NCI-H2107 (cell line): ENCODE measurements at regions not wholly inside any gene's neighbourhood (a gene's known extent, or its start where the extent isn't known, plus 50 kb on each side); places are given as distances from the start of the nearest gene placed in this dataset.

Experiments used
- DNase-seq: peaks from one replicate; lab custom pipeline; 2025; lab: John Stamatoyannopoulos, UW

GRCh38 chr5:145246379-145246778, 588.8 kb downstream of the PRELID2 start:
- DNase-seq: no peak

- DNase-seq: no peak
Measured at GRCh38 chr5:145245354-145245753, 589.8 kb downstream of the PRELID2 start.

GRCh38 chr5:145244788-145245187, 590.4 kb downstream of the PRELID2 start:
- DNase-seq: no peak

- no peak for DNase-seq
Measured at GRCh38 chr5:145244251-145244650, 590.9 kb downstream of the PRELID2 start.

GRCh38 chr5:145243016-145243415, 592.1 kb downstream of the PRELID2 start:
- no peak for DNase-seq

GRCh38 chr5:145242551-145242950, 592.6 kb downstream of the PRELID2 start:
- no peak for DNase-seq

GRCh38 chr5:145237843-145238242, 597.3 kb downstream of the PRELID2 start:
- DNase-seq: peak; percentile 50

- no peak for DNase-seq
Measured at GRCh38 chr5:145236983-145237382, 598.2 kb downstream of the PRELID2 start.

- DNase-seq: no peak
Measured at GRCh38 chr5:145236127-145236526, 599.0 kb downstream of the PRELID2 start.

- no peak for DNase-seq
Measured at GRCh38 chr5:145233461-145233860, 601.7 kb downstream of the PRELID2 start.

GRCh38 chr5:145230781-145231180, 604.4 kb downstream of the PRELID2 start:
- no peak for DNase-seq

- DNase-seq: no peak
Measured at GRCh38 chr5:145228564-145228963, 606.6 kb downstream of the PRELID2 start.

- DNase-seq: no peak
Measured at GRCh38 chr5:145227881-145228280, 607.3 kb downstream of the PRELID2 start.

GRCh38 chr5:145226726-145227125, 608.4 kb downstream of the PRELID2 start:
- DNase-seq: no peak

GRCh38 chr5:145225529-145225928, 609.6 kb downstream of the PRELID2 start:
- no peak for DNase-seq

- DNase-seq: no peak
Measured at GRCh38 chr5:145223582-145223981, 611.6 kb downstream of the PRELID2 start.

- DNase-seq: no peak
Measured at GRCh38 chr5:145222622-145223021, 612.5 kb downstream of the PRELID2 start.

GRCh38 chr5:145221416-145221815, 613.7 kb downstream of the PRELID2 start:
- no peak for DNase-seq

GRCh38 chr5:145220481-145220880, 614.7 kb downstream of the PRELID2 start:
- DNase-seq: no peak

- no peak for DNase-seq
Measured at GRCh38 chr5:145218982-145219381, 616.2 kb downstream of the PRELID2 start.

- no peak for DNase-seq
Measured at GRCh38 chr5:145218019-145218418, 617.1 kb downstream of the PRELID2 start.

- no peak for DNase-seq
Measured at GRCh38 chr5:145210020-145210419, 625.1 kb downstream of the PRELID2 start.

- no peak for DNase-seq
Measured at GRCh38 chr5:145205546-145205945, 629.6 kb downstream of the PRELID2 start.

GRCh38 chr5:145204743-145205142, 630.4 kb downstream of the PRELID2 start:
- no peak for DNase-seq

- no peak for DNase-seq
Measured at GRCh38 chr5:145203193-145203592, 631.9 kb downstream of the PRELID2 start.
